ENCODE measurements at regions not wholly inside any gene's neighbourhood (a gene's known extent, or its start where the extent isn't known, plus 50 kb on each side); places are given as distances from the start of the nearest gene placed in this dataset.

GRCh38 chr2:236968880-236969534 is 116.7 kb upstream of the COPS8 start:
- intact Hi-C loops (cut with micrococcal nuclease): no loop called here

GRCh38 chr2:236969767-236970655 is 115.7 kb upstream of the COPS8 start:
- intact Hi-C loops (cut with micrococcal nuclease): no loop called here

- intact Hi-C loops (cut with micrococcal nuclease): no loop called here
Measured at GRCh38 chr2:236970656-236971010, 115.1 kb upstream of the COPS8 start.

- intact Hi-C loops (cut with micrococcal nuclease): no loop called here
Measured at GRCh38 chr2:236971131-236971821, 114.4 kb upstream of the COPS8 start.

GRCh38 chr2:236971919-236972381 is 113.7 kb upstream of the COPS8 start:
- intact Hi-C loops (cut with micrococcal nuclease): no loop called here

- intact Hi-C loops (cut with micrococcal nuclease): no loop called here
Measured at GRCh38 chr2:236972491-236973342, 113.0 kb upstream of the COPS8 start.

- intact Hi-C loops (cut with micrococcal nuclease): no loop called here
Measured at GRCh38 chr2:236973343-236973980, 112.2 kb upstream of the COPS8 start.

- intact Hi-C loops (cut with micrococcal nuclease): no loop called here
Measured at GRCh38 chr2:236974148-236974547, 111.5 kb upstream of the COPS8 start.

GRCh38 chr2:236974752-236975151 is 110.9 kb upstream of the COPS8 start:
- intact Hi-C loops (cut with micrococcal nuclease): no loop called here

GRCh38 chr2:236975766-236976165 is 109.9 kb upstream of the COPS8 start:
- intact Hi-C loops (cut with micrococcal nuclease): no loop called here

- intact Hi-C loops (cut with micrococcal nuclease): no loop called here
Measured at GRCh38 chr2:236976266-236977062, 109.2 kb upstream of the COPS8 start.

- intact Hi-C loops (cut with micrococcal nuclease): no loop called here
Measured at GRCh38 chr2:236977063-236977851, 108.4 kb upstream of the COPS8 start.

- intact Hi-C loops (cut with micrococcal nuclease): no loop called here
Measured at GRCh38 chr2:236977852-236978398, 107.8 kb upstream of the COPS8 start.

- intact Hi-C loops (cut with micrococcal nuclease): no loop called here
Measured at GRCh38 chr2:236979664-236980063, 106.0 kb upstream of the COPS8 start.

GRCh38 chr2:236980961-236981360 is 104.7 kb upstream of the COPS8 start:
- intact Hi-C loops (cut with micrococcal nuclease): no loop called here

- intact Hi-C loops (cut with micrococcal nuclease): no loop called here
Measured at GRCh38 chr2:236981701-236982485, 103.8 kb upstream of the COPS8 start.

GRCh38 chr2:236982693-236983455 is 102.8 kb upstream of the COPS8 start:
- intact Hi-C loops (cut with micrococcal nuclease): no loop called here
